ENCODE measurements at regions not wholly inside any gene's neighbourhood (a gene's known extent, or its start where the extent isn't known, plus 50 kb on each side); places are given as distances from the start of the nearest gene placed in this dataset.

- TF ChIP-seq, protein P1, sequence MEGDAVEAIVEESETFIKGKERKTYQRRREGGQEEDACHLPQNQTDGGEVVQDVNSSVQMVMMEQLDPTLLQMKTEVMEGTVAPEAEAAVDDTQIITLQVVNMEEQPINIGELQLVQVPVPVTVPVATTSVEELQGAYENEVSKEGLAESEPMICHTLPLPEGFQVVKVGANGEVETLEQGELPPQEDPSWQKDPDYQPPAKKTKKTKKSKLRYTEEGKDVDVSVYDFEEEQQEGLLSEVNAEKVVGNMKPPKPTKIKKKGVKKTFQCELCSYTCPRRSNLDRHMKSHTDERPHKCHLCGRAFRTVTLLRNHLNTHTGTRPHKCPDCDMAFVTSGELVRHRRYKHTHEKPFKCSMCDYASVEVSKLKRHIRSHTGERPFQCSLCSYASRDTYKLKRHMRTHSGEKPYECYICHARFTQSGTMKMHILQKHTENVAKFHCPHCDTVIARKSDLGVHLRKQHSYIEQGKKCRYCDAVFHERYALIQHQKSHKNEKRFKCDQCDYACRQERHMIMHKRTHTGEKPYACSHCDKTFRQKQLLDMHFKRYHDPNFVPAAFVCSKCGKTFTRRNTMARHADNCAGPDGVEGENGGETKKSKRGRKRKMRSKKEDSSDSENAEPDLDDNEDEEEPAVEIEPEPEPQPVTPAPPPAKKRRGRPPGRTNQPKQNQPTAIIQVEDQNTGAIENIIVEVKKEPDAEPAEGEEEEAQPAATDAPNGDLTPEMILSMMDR (IDR thresholded peaks at IDR 0.05), result no peak
- TF ChIP-seq EZH2 (IDR thresholded peaks at IDR 0.05; ENCODE audit: borderline replicate concordance, insufficient read depth, low read depth, low read length, poor library complexity, severe bottlenecking), result no peak
These were observed 153.7 kb upstream of the OLIG3 start for GRCh38 chr6:137647762-137648447.
